ENCODE measurements at regions not wholly inside any gene's neighbourhood (a gene's known extent, or its start where the extent isn't known, plus 50 kb on each side); places are given as distances from the start of the nearest gene placed in this dataset.
A peak's percentile ranks its signal among the peaks of the same experiment; 100 is the strongest.

GRCh38 chr17:70310221-70310672 is 140.9 kb downstream of the KCNJ2 start:
- H3K27ac ChIP-seq (ENCODE audit: low read depth, low read length), result no peak overlapping the region

GRCh38 chr17:70313086-70313852 is 143.9 kb downstream of the KCNJ2 start:
- CTCF ChIA-PET, result no interaction called here
- POLR2A ChIA-PET, result interaction anchor here (0.6 kb wide), 1 partner anchor 961 kb away, joined by 4 read pairs; no protein-coding TSS in a partner anchor
- DNase-seq (ENCODE audit: low read depth, low spot score), result no peak
- no peaks in the 10 kb centered on the region for H3K9me3 ChIP-seq (ENCODE audit: control insufficient read depth, insufficient read depth, low read length)
- no peak for TF ChIP-seq CTCF (IDR thresholded peaks at IDR 0.05; ENCODE audit: low read depth, low read length)
- H3K4me3 ChIP-seq (ENCODE audit: low read depth, low read length), result no peak overlapping the region
- no peaks in the 10 kb centered on the region for H3K27me3 ChIP-seq (ENCODE audit: control insufficient read depth, insufficient read depth, low read length)
- no peak overlapping the region for H3K27ac ChIP-seq (ENCODE audit: low read depth, low read length)

More at GRCh38 chr17:70310221-70310672, 140.9 kb downstream of the KCNJ2 start:
- TF ChIP-seq CTCF (IDR thresholded peaks at IDR 0.05; ENCODE audit: low read depth, low read length), result no peak
- no peak for DNase-seq (ENCODE audit: low read depth, low spot score)
- POLR2A ChIA-PET, result no interaction called here
- Histone ChIP-seq H3K9me3 (ENCODE audit: control insufficient read depth, insufficient read depth, low read length) (no peaks in the 10 kb centered on the region), H3K27me3 (ENCODE audit: control insufficient read depth, insufficient read depth, low read length) (no peaks in the 10 kb centered on the region), H3K4me3 (ENCODE audit: low read depth, low read length) (no peak overlapping the region)
- CTCF ChIA-PET, result no interaction called here

GRCh38 chr17:70314096-70314495 is 144.8 kb downstream of the KCNJ2 start:
- CTCF ChIA-PET, result no interaction called here
- DNase-seq (ENCODE audit: low read depth, low spot score), result peak; percentile 21
- no peak overlapping the region for H3K4me3 ChIP-seq (ENCODE audit: low read depth, low read length)
- POLR2A ChIA-PET, result no interaction called here
- no peak for TF ChIP-seq CTCF (IDR thresholded peaks at IDR 0.05; ENCODE audit: low read depth, low read length)
- no peaks in the 10 kb centered on the region for H3K27me3 ChIP-seq (ENCODE audit: control insufficient read depth, insufficient read depth, low read length)
- no peaks in the 10 kb centered on the region for H3K9me3 ChIP-seq (ENCODE audit: control insufficient read depth, insufficient read depth, low read length)
- no peak overlapping the region for H3K27ac ChIP-seq (ENCODE audit: low read depth, low read length)

GRCh38 chr17:70314506-70314905 is 145.2 kb downstream of the KCNJ2 start:
- H3K4me3 ChIP-seq (ENCODE audit: low read depth, low read length), result no peak overlapping the region
- H3K27ac ChIP-seq (ENCODE audit: low read depth, low read length), result peak overlapping the region; percentile 3
- ChIA-PET POLR2A (no interaction called here), CTCF (interaction anchor here (0.6 kb wide), 1 partner anchor 24 kb away, joined by 3 read pairs; no protein-coding TSS in a partner anchor)
- H3K27me3 ChIP-seq (ENCODE audit: control insufficient read depth, insufficient read depth, low read length), result no peaks in the 10 kb centered on the region
- DNase-seq (ENCODE audit: low read depth, low spot score), result no peak
- no peaks in the 10 kb centered on the region for H3K9me3 ChIP-seq (ENCODE audit: control insufficient read depth, insufficient read depth, low read length)
- no peak for TF ChIP-seq CTCF (IDR thresholded peaks at IDR 0.05; ENCODE audit: low read depth, low read length)

- ChIA-PET CTCF (no interaction called here), POLR2A (no interaction called here)
- DNase-seq (ENCODE audit: low read depth, low spot score), result no peak
- no peak overlapping the region for H3K4me3 ChIP-seq (ENCODE audit: low read depth, low read length)
- H3K27ac ChIP-seq (ENCODE audit: low read depth, low read length), result no peak overlapping the region
- H3K9me3 ChIP-seq (ENCODE audit: control insufficient read depth, insufficient read depth, low read length), result no peaks in the 10 kb centered on the region
- no peaks in the 10 kb centered on the region for H3K27me3 ChIP-seq (ENCODE audit: control insufficient read depth, insufficient read depth, low read length)
- no peak for TF ChIP-seq CTCF (IDR thresholded peaks at IDR 0.05; ENCODE audit: low read depth, low read length)
Measured at GRCh38 chr17:70317421-70317820, 148.1 kb downstream of the KCNJ2 start.

All from AG04450 (cell line).